HCEC 1CT (cell line): ENCODE measurements at regions not wholly inside any gene's neighbourhood (a gene's known extent, or its start where the extent isn't known, plus 50 kb on each side); places are given as distances from the start of the nearest gene placed in this dataset.
"Not testable (repeated sequence)": the region's sequence is repeated elsewhere in the genome, so short reads cannot be mapped to it uniquely, and the experiment has no call there.

ENCODE experiments used
- DNase-seq: peaks from one replicate; pipeline ENCODE4 v3.0.0-alpha.2; 2017

- not testable (repeated sequence) for DNase-seq
These were observed 554.1 kb upstream of the MBL2 start for GRCh38 chr10:53326401-53327305.

GRCh38 chr10:53325066-53325465 lies 552.5 kb upstream of the MBL2 start:
- no peak for DNase-seq

- DNase-seq: no peak
These were observed 543.1 kb upstream of the MBL2 start for GRCh38 chr10:53315709-53316108.

GRCh38 chr10:53314876-53315275 lies 542.3 kb upstream of the MBL2 start:
- DNase-seq: no peak

GRCh38 chr10:53298443-53298842 lies 525.9 kb upstream of the MBL2 start:
- no peak for DNase-seq

- no peak for DNase-seq
These were observed 512.1 kb upstream of the MBL2 start for GRCh38 chr10:53284615-53285182.

GRCh38 chr10:53276797-53277196 lies 504.2 kb upstream of the MBL2 start:
- DNase-seq: no peak

GRCh38 chr10:53269482-53269881 lies 496.9 kb upstream of the MBL2 start:
- DNase-seq: no peak

GRCh38 chr10:53260213-53260612 lies 487.6 kb upstream of the MBL2 start:
- no peak for DNase-seq

- DNase-seq: no peak
These were observed 484.0 kb upstream of the MBL2 start for GRCh38 chr10:53256623-53257022.

GRCh38 chr10:53255661-53256205 lies 483.1 kb upstream of the MBL2 start:
- DNase-seq: no peak

- no peak for DNase-seq
These were observed 480.6 kb upstream of the MBL2 start for GRCh38 chr10:53253221-53253620.

- no peak for DNase-seq
These were observed 467.3 kb upstream of the MBL2 start for GRCh38 chr10:53239873-53240272.

GRCh38 chr10:53236941-53237340 lies 464.4 kb upstream of the MBL2 start:
- no peak for DNase-seq

GRCh38 chr10:53233749-53234148 lies 461.2 kb upstream of the MBL2 start:
- no peak for DNase-seq

GRCh38 chr10:53230651-53231050 lies 458.1 kb upstream of the MBL2 start:
- no peak for DNase-seq

- no peak for DNase-seq
These were observed 451.3 kb upstream of the MBL2 start for GRCh38 chr10:53223851-53224250.

GRCh38 chr10:53222806-53223205 lies 450.2 kb upstream of the MBL2 start:
- no peak for DNase-seq

GRCh38 chr10:53209944-53210611 lies 437.5 kb upstream of the MBL2 start:
- DNase-seq: no peak

GRCh38 chr10:53183733-53184132 lies 411.1 kb upstream of the MBL2 start:
- no peak for DNase-seq

- DNase-seq: no peak
These were observed 404.9 kb upstream of the MBL2 start for GRCh38 chr10:53177468-53177867.

GRCh38 chr10:53166325-53166724 lies 393.7 kb upstream of the MBL2 start:
- DNase-seq: no peak

GRCh38 chr10:53162856-53163255 lies 390.3 kb upstream of the MBL2 start:
- DNase-seq: no peak

- no peak for DNase-seq
These were observed 388.6 kb upstream of the MBL2 start for GRCh38 chr10:53161231-53161630.
